LNCaP clone FGC (cell line): ENCODE measurements at regions not wholly inside any gene's neighbourhood (a gene's known extent, or its start where the extent isn't known, plus 50 kb on each side); places are given as distances from the start of the nearest gene placed in this dataset.
"Not testable (repeated sequence)": the region's sequence is repeated elsewhere in the genome, so short reads cannot be mapped to it uniquely, and the experiment has no call there.

Experiments
- DNase-seq: peaks from one replicate; pipeline ENCODE4 v3.0.0-alpha.2; 2011; ENCODE audit warnings: low read depth
- H3K4me3 ChIP-seq: 2 replicates; pipeline ENCODE4 v1.5.1; 2011; ENCODE audit warnings: mild to moderate bottlenecking, low read depth, low read length, control low read depth
- TF ChIP-seq, protein P1 (sequence below): IDR thresholded peaks from 2 replicates; pipeline ENCODE4 v1.5.1; 2012; ENCODE audit warnings: mild to moderate bottlenecking; ENCODE audit not compliant: control insufficient read depth, insufficient read depth; ENCODE audit errors: extremely low read depth

DNA sequence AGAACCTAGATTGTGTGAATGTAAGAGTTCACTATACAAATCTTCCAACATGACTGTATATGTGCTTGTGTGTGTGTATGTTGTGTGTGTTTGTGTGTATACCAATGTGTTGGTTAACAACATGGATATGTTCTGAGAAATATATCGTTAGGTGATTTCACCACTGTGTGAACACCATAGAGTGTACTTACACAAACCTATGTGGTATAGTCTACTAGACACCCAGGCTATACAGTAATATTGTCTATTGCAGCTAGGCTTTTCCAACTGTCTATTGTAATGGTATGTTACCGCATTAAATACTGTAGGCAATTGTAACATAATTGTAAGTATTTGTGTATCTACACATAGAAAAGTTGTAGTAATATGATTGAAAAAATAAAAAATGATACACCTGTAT lies 959.2 kb upstream of the SEMA6A start:
- DNase-seq: no peak
- no peak overlapping the region for H3K4me3 ChIP-seq
- TF ChIP-seq, protein P1, sequence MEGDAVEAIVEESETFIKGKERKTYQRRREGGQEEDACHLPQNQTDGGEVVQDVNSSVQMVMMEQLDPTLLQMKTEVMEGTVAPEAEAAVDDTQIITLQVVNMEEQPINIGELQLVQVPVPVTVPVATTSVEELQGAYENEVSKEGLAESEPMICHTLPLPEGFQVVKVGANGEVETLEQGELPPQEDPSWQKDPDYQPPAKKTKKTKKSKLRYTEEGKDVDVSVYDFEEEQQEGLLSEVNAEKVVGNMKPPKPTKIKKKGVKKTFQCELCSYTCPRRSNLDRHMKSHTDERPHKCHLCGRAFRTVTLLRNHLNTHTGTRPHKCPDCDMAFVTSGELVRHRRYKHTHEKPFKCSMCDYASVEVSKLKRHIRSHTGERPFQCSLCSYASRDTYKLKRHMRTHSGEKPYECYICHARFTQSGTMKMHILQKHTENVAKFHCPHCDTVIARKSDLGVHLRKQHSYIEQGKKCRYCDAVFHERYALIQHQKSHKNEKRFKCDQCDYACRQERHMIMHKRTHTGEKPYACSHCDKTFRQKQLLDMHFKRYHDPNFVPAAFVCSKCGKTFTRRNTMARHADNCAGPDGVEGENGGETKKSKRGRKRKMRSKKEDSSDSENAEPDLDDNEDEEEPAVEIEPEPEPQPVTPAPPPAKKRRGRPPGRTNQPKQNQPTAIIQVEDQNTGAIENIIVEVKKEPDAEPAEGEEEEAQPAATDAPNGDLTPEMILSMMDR: no peak

DNA sequence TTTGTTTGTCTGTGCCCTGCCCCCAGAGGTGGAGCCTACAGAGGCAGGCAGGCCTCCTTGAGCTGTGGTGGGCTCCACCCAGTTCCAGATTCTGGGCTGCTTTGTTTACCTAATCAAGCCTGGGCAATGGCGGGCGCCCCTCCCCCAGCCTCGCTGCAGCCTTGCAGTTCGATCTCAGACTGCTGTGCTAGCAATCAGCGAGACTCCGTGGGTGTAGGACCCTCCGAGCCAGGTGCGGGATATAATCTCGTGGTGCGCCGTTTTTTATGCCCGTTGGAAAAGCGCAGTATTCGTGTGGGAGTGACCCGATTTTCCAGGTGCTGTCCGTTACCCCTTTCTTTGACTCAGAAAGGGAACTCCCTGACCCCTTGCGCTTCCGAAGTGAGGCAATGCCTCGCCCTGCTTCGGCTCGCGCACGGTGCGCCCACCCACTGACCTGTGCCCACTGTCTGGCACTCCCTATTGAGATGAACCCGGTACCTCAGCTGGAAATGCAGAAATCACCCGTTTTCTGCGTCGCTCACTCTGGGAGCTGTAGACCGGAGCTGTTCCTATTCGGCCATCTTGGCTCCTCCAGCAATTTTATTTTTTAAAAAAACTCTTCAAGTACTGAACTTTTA lies 958.5 kb upstream of the SEMA6A start:
- not testable (repeated sequence) for DNase-seq, H3K4me3 ChIP-seq

DNA sequence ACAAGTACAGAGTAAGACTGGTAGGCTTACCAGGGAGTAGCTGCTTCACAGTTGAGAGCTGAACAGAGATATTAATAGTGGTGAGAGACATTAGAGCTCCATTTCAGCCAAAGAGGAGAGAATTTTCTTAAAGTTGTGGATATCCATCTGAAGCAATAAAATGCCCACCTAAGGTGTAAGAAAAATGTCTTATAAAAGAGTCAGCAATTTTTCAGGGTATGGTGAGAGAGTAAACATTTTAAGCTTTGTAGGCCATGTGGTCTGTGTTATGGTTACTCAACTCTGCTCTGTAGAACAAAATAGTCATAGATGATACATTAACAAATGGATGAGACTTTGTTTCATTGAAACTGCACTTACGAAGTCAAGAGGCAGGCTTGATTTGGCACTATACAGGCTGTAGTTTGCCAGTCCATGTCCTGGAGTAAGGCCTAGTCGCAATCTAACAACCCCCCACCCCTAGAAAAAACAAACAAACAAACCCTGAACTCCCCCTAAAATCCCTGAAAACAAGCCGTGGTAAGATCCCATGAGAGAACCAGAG lies 945.4 kb upstream of the SEMA6A start:
- TF ChIP-seq, protein P1: no peak
- no peak overlapping the region for H3K4me3 ChIP-seq
- no peak for DNase-seq

DNA sequence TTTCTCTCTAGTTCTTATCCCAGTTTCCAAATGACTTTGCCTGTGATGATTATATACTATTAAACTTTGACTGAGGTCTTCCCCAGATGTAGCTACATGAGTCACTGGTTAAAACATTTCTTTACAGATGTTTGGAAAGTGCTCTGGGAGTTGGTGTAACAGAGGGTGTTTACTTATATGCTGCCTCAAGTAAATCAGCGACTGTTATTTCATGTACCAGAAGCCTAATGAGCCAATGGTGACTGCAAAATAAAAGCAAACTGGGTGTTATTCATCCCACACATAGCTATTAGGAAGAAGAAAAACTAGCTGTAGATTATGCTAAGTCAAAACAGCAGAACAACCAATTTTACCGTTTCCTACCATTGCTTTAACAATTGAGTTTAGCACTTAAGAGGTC lies 929.7 kb upstream of the SEMA6A start:
- no peak overlapping the region for H3K4me3 ChIP-seq
- TF ChIP-seq, protein P1: no peak
- DNase-seq: no peak

DNA sequence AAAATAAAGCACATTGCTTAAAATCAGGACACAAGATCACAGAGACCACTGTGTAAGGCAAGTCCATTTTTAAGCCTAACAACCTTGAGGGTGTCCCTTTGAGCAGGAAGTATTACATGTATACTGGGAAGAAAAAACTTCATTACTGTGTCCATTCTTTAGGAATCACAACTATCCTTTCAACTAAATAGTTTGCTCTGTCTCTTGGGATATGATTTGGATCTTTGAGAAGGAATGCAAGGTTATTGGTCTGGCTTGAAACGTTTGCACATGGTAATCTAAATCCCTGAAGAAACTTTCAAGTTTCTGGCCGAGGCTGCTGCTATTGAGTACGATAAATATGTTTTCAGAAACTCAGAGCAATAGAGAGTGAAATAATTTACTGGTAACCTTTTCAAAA lies 923.0 kb upstream of the SEMA6A start:
- no peak overlapping the region for H3K4me3 ChIP-seq
- no peak for DNase-seq
- TF ChIP-seq, protein P1: no peak

DNA sequence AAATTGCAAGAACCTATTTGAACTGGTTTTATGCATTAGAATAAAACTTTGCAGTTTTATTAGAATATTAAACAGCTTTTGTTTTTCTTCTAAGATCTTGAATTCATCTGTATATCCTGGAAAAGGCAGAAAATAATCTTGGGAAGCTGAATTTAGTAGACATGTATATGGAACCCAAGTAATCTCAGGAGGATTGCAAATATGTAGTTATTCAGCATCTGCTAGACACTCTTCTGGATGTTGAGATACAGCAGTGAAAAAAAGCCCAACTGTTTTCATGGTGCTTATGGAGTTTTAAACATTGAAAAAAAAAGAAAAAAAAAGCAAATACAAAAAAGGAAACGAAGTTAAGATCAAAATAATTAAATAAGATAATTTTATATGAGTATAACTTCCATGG lies 922.2 kb upstream of the SEMA6A start:
- no peak overlapping the region for H3K4me3 ChIP-seq
- TF ChIP-seq, protein P1: no peak
- DNase-seq: no peak

DNA sequence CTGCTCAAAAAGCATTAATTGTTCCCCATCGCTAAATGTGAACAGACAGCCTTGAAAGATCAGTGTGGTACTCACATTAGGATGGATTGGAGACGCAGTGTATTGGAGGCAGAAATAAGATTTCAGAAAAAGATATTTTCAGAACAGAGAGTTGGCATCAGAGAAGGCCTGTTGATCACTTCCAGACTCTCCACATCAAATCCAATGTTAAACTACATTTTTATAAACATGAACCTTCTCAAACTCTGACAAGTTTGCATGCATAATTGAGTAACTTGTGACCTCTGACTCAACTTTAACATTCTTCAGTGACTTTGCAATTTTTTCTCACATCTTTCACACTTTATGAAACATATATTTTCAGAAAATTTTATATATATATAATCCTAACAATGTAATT lies 919.6 kb upstream of the SEMA6A start:
- TF ChIP-seq, protein P1: no peak
- DNase-seq: no peak
- H3K4me3 ChIP-seq: no peak overlapping the region
